Keratinocyte (primary cell): ENCODE measurements at regions not wholly inside any gene's neighbourhood (a gene's known extent, or its start where the extent isn't known, plus 50 kb on each side); places are given as distances from the start of the nearest gene placed in this dataset.

Experiments used
- DNase-seq: peaks from one replicate; pipeline ENCODE4 v3.0.0-alpha.2; 2011; ENCODE audit warnings: low read depth, missing footprints, low spot score
- FAIRE-seq: peaks from 2 replicates; lab custom pipeline; 2011; peaks lifted over from hg19 to GRCh38; lab: Jason Lieb, UNC
- H2AFZ ChIP-seq: 2 replicates; pipeline ENCODE4 v1.6.0; 2012; ENCODE audit warnings: low read length, control low read depth, inconsistent platforms; ENCODE audit not compliant: control insufficient read depth
- H3K27ac ChIP-seq: 2 replicates; pipeline ENCODE4 v1.5.1; 2011; ENCODE audit warnings: low read length; ENCODE audit not compliant: control insufficient read depth, insufficient read depth
- H3K27me3 ChIP-seq: 3 replicates; pipeline ENCODE4 v1.6.0; 2011; ENCODE audit warnings: low read length; ENCODE audit not compliant: control insufficient read depth, insufficient read depth; ENCODE audit errors: extremely low read depth
- H3K36me3 ChIP-seq, 2 experiments: 2 replicates in 1 of 2; 3 replicates in 1 of 2; pipeline ENCODE4 v1.5.1; 2011; ENCODE audit warnings: low read length in 2 of 2, mild to moderate bottlenecking in 1 of 2; ENCODE audit not compliant: control insufficient read depth in 2 of 2, insufficient read depth in 2 of 2; ENCODE audit errors: extremely low read depth in 1 of 2
- H3K4me1 ChIP-seq: 3 replicates; pipeline ENCODE4 v1.5.1; 2011; ENCODE audit warnings: low read length; ENCODE audit not compliant: control insufficient read depth, insufficient read depth; ENCODE audit errors: extremely low read depth
- H3K4me2 ChIP-seq: 3 replicates; pipeline ENCODE4 v1.6.0; 2011; ENCODE audit warnings: low read depth, low read length; ENCODE audit not compliant: control insufficient read depth, insufficient read depth; ENCODE audit errors: extremely low read depth
- H3K4me3 ChIP-seq, 3 experiments: fragments of 200-600 bp in 1 of 3; sonication (generic) in 1 of 3; 2 replicates in 2 of 3; 3 replicates in 1 of 3; pipeline ENCODE4 v1.5.1; 2011 to 2016; ENCODE audit warnings: low read length in 3 of 3, mild to moderate bottlenecking in 3 of 3, control low read depth in 2 of 3, inconsistent platforms in 1 of 3, low read depth in 1 of 3, mixed read lengths in 1 of 3, mixed run types in 1 of 3, moderate library complexity in 1 of 3; ENCODE audit not compliant: control insufficient read depth in 2 of 3, insufficient read depth in 2 of 3; ENCODE audit errors: extremely low read depth in 1 of 3
- H3K79me2 ChIP-seq: 2 replicates; pipeline ENCODE4 v1.6.0; 2012; ENCODE audit warnings: low read length; ENCODE audit not compliant: control insufficient read depth, insufficient read depth
- H3K9ac ChIP-seq: 3 replicates; pipeline ENCODE4 v1.6.0; 2011; ENCODE audit warnings: low read length; ENCODE audit not compliant: control insufficient read depth, insufficient read depth; ENCODE audit errors: extremely low read depth
- H3K9me1 ChIP-seq: 3 replicates; pipeline ENCODE4 v1.6.0; 2011; ENCODE audit warnings: low read length; ENCODE audit not compliant: control insufficient read depth, insufficient read depth; ENCODE audit errors: extremely low read depth
- H3K9me3 ChIP-seq: 2 replicates; pipeline ENCODE4 v1.5.1; 2012; ENCODE audit warnings: low read depth, low read length; ENCODE audit not compliant: control insufficient read depth
- H4K20me1 ChIP-seq: 3 replicates; pipeline ENCODE4 v1.6.0; 2011; ENCODE audit warnings: low read length; ENCODE audit not compliant: control insufficient read depth, insufficient read depth; ENCODE audit errors: extremely low read depth
- CTCF ChIP-seq, 3 experiments: IDR thresholded peaks in 1 of 3; conservative IDR thresholded peaks in 1 of 3; optimal IDR thresholded peaks in 1 of 3; 2 replicates in 2 of 3; 3 replicates in 1 of 3; pipeline versions ENCODE3 to v1.5.1; 2011; ENCODE audit warnings: low read length in 3 of 3, mild to moderate bottlenecking in 3 of 3, moderate library complexity in 2 of 3, control low read depth in 1 of 3, inconsistent platforms in 1 of 3; ENCODE audit not compliant: insufficient read depth in 2 of 3; ENCODE audit errors: extremely low read depth in 1 of 3
- EZH2 ChIP-seq: IDR thresholded peaks from one replicate; pipeline ENCODE4 v1.6.1; 2012; ENCODE audit warnings: inconsistent platforms, mild to moderate bottlenecking, low read length, moderate library complexity
- dilution Hi-C: fragments of 300-500 bp; cut with MboI; formaldehyde crosslinking; loops from one replicate; pipeline ENCODE4 v1.7.0; 2020; ENCODE audit warnings: low sequenced_read_pairs; ENCODE audit not compliant: extremely low pct_ligation_motif_present

GRCh38 chr5:159630545-159630944 is 285.7 kb upstream of the ADRA1B start:
- no peak overlapping the region for H3K9ac ChIP-seq
- no peak overlapping the region for H3K4me2 ChIP-seq
- DNase-seq: no peak
- no peaks in the 10 kb centered on the region for H3K27me3 ChIP-seq
- dilution Hi-C loops: no loop called here
- no peaks in the 10 kb centered on the region for H3K4me1 ChIP-seq
- no peaks in the 10 kb centered on the region for H3K36me3 ChIP-seq
- H3K9me3 ChIP-seq: no peaks in the 10 kb centered on the region
- no peaks in the 10 kb centered on the region for H3K9me1 ChIP-seq
- no peak for TF ChIP-seq EZH2
- no peak for TF ChIP-seq CTCF (optimal IDR thresholded peaks at IDR 0.05 in 1 of 3, IDR thresholded peaks at IDR 0.05 in 1 of 3, conservative IDR thresholded peaks at IDR 0.05 in 1 of 3; ENCODE audit: extremely low read depth in 1 of 3, insufficient read depth in 2 of 3, low read length in 3 of 3)
- H3K27ac ChIP-seq: no peak overlapping the region
- H3K4me3 ChIP-seq: no peak overlapping the region
- no peak overlapping the region for H2AFZ ChIP-seq
- H4K20me1 ChIP-seq: no peaks in the 10 kb centered on the region
- no peaks in the 10 kb centered on the region for H3K79me2 ChIP-seq
- FAIRE-seq: no peak

GRCh38 chr5:159631001-159631400 is 285.3 kb upstream of the ADRA1B start:
- Histone ChIP-seq H3K4me1 (no peaks in the 10 kb centered on the region), H3K36me3 (no peaks in the 10 kb centered on the region), H3K27ac (no peak overlapping the region), H3K27me3 (no peaks in the 10 kb centered on the region), H3K79me2 (no peaks in the 10 kb centered on the region), H3K9ac (no peak overlapping the region), H3K4me3 (no peak overlapping the region), H3K4me2 (no peak overlapping the region), H2AFZ (no peak overlapping the region), H4K20me1 (no peaks in the 10 kb centered on the region), H3K9me3 (no peaks in the 10 kb centered on the region), H3K9me1 (no peaks in the 10 kb centered on the region)
- FAIRE-seq (no peak), DNase-seq (no peak)
- dilution Hi-C loops: no loop called here
- TF ChIP-seq CTCF (optimal IDR thresholded peaks at IDR 0.05 in 1 of 3, IDR thresholded peaks at IDR 0.05 in 1 of 3, conservative IDR thresholded peaks at IDR 0.05 in 1 of 3; ENCODE audit: extremely low read depth in 1 of 3, insufficient read depth in 2 of 3, low read length in 3 of 3) (no peak), EZH2 (no peak)
